ENCODE measurements at regions not wholly inside any gene's neighbourhood (a gene's known extent, or its start where the extent isn't known, plus 50 kb on each side); places are given as distances from the start of the nearest gene placed in this dataset.
A peak's percentile ranks its signal among the peaks of the same experiment; 100 is the strongest.
"Not testable (repeated sequence)": the region's sequence is repeated elsewhere in the genome, so short reads cannot be mapped to it uniquely, and the experiment has no call there.

DNA sequence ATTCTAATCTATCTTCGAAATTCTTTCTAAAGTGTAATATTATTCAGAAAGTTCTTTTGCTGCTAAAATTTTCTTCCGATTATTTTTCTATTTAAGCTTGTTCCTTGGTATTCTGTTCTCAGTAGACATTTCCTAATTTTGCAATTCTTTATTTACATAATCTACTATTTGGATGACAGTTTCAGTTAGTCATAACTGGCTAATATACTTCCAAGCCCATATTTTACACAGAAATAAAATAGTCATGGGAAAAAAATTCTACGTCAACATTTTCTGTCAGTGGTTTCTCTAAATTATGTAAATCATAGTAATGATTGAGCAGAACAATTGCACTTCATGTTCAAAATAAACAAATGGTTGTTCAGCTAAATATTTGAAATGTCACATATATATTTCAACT, 178.0 kb upstream of the ANKRD50 start:
- DNase-seq (ENCODE audit: low read depth): no peak

DNA sequence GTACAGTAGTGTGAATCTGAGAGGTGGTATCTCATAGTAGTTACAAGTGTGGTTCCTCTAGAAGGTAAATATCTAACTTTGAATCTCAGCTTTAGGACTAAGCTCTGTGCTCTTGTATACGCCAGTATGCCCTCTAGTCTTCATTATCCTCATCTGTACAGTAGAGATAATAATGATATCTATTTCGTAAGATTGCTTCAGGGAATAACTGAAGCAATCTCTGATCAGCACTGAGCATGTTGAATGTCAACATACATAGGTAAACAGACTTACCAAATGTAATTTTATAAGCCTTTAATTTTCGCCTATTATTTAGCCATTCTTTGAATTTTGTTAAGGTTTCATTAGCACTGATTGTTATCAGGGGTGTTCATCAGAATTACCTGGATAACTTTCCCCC, 175.2 kb upstream of the ANKRD50 start:
- DNase-seq (ENCODE audit: low read depth): no peak

DNA sequence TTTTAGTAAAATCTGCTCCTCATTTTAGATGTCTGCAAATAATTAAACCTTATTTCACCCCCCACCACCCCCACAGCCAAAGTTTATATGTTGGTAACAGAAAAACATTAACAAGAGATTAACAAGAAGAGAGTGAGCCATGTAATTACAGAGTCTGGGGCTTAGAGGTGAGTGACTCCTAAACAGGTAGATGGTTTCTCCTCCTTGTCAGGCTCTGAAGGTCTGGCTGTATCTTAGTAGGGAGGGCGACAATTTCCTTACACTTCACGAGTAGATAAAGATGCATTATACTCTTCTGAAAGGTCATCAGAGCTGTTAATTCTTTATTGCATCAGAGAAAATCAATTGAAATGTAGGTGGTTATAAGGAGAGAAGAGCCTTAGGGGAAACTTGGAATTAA, 171.8 kb upstream of the ANKRD50 start:
- no peak for DNase-seq (ENCODE audit: low read depth)

DNA sequence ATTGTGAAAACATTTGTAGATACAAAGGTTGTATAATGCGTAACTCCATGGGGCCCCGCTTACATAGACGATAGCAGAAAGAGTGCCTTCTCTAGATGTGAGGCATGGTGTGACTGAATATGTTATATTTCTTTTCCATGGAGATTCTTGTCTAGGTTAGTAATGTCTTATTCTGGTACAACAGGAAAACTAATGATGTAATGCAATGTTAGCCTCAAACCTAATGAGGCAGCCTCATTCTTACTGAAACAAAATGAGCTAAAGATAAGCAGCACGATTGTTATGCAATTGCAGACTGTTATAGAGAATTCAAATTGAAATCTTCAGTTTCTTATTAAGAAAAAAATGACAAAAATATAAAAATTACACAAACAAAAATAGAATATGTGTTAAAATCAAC, 171.1 kb upstream of the ANKRD50 start:
- peak; percentile 30 for DNase-seq (ENCODE audit: low read depth)

DNA sequence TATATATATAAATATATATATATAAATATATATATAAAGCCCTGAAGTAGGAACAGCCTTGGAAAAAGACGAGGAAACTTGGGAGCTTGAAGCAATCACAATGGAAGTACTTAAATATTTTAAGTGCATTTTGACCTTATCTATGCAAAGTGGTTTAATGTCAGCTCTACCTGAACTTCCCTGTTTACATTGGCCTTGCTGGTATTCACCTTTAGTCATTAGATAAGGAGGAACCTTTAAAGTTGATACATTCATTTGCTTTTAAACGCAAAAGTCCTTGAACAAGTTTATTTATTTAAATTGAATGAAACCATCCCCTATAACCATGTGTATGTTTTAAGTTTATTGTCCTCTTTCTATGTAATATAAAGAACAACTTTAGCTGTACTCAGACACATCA, 166.7 kb upstream of the ANKRD50 start:
- no peak for DNase-seq (ENCODE audit: low read depth)

DNA sequence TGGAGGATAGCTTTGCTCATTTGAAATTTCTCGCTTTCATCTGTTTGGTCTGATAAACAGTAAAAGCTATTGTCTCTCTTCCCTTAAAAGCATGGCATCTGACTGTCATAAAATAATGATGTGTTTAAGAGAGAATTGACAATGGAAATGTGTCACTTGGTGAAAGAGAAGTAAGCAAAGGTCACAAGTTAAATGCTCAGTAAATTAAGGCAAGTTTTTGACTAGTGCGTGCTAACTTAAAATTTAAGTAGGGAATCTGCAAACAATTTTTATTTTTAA, 161.6 kb upstream of the ANKRD50 start:
- no peak for DNase-seq (ENCODE audit: low read depth)

DNA sequence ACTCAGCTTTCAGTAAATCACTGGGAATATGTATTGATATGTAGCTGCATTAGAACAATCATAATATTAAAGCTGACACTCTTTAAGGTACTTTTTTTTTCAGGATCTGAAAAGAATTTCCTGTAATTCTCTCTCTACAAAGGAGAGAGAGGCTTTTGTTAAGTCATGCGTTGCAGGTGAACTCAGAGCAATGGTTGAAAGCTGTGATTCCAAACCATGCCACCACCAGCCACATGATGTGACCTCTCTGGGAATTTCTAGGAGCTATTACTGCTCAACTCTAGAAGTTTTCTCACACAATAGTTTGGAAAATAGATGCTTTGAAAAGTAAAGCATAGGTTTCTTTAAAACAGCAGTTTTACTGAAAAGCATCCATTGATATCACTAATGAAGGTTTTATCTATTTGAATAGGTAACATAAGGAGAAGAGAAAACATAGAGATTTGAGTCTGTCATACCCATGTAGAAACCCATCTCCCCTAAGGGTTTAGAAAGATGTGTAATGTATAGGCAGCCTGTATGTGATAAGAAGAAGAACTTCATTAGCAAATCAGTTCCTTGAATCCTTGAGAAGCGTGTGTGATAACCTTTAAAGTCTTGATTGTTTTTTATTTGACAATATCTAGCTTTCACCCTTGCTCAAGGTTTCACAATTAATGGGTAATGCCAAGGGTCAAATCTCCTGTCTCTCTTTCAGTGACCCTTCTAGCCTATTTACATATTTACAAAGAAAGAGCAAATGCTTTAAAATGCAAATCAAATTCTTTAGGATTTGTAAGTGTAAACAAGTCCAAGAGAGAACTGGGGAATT, 161.0 kb upstream of the ANKRD50 start:
- peak; percentile 80 for DNase-seq (ENCODE audit: low read depth)

DNA sequence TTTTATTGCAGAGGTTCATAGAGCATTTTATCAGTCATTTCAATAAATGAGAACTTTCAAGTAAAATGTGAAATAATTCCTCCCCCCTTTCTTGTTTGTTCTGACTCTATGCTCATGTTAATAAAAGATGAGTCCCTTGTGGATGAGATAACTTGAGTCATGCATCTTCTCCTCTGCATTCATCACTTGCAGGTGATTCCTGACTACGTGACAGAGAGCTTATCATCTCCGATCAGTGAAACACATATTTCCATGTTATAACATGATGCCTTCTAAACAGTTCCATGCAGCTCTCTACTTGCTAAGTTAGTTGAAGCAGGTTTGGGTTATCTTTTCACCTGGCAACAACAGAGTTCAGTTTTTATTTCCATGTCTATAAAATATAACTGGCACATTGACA, 160.1 kb upstream of the ANKRD50 start:
- no peak for DNase-seq (ENCODE audit: low read depth)

DNA sequence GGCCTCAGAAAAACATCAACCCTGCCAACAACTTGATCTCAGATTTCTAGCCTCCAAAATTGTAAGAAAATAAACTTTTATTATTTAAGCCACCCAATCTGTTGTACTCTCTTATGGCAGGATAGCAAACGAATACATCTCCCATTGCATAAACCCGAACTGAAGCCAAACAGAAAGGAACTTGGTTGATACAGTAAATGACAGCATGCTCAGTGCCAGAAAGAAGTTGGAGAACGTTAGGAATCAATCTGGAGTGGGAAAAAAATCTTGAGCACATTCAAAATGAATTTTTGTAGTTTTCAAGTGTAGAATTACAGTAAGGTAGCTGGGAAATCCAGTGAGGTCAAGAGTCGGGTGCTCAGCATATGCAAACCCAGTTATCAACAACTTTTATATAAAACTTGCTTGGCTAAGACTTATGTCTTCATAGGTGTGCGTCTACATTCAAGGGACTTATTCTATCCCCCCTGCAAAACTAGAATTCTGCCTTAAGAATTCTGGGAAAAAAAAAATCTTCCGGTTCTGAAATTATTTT, 157.5 kb upstream of the ANKRD50 start:
- no peak for DNase-seq (ENCODE audit: low read depth)

DNA sequence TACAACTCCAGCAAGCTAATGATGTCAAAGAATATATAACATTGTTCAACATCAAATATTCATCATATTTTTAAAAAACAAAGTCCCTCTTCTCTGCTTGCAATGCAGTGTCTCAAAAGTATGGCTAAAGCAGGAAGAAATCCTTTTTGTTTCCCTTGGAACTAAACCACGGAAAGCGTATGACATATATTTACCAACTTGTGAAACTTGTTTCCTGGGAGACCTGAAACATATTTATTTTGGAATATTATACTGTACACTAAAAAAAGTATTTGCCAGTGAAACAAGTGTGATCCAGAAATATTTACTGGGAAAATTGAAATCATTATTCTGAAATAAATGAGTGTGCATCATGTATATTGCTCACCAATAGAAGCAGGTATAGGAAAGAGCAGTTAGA, 156.0 kb upstream of the ANKRD50 start:
- no peak for DNase-seq (ENCODE audit: low read depth)

DNA sequence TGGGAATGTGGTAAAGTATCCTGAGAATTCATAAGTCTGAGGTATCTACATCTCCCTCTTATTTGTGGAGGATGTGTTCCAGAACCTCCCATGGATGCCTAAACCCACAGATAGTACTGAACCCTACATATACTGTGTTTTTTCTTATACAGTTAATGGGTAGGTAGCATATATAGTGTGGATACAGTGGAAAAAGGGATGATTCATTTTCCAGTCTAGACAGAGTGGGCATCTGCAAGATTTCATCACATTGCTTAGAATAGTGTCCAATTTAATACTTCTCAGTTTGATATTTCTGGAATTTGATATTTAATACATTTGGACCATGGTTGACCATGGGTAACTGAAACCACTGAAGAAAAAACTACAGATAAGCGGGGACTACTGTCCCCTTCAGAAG, 155.0 kb upstream of the ANKRD50 start:
- no peak for DNase-seq (ENCODE audit: low read depth)

DNA sequence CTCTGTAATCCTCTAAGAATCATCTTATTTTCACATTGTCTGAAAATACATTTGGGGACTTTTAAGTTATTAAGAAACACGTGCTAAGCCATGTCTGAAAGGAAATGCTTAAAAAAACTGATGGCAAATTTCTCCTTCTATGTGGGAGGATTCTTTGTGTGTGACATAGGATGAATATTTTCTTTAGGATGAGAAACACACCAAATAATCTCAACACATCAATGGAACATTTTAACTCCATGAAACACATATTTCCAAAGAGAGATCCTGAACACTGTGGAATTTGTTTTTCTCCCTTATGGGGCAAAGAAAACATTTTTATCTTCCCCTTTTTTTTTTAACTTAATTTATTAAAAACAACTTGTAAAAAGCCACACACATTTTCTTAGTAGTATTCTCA, 153.8 kb upstream of the ANKRD50 start:
- DNase-seq (ENCODE audit: low read depth): no peak

DNA sequence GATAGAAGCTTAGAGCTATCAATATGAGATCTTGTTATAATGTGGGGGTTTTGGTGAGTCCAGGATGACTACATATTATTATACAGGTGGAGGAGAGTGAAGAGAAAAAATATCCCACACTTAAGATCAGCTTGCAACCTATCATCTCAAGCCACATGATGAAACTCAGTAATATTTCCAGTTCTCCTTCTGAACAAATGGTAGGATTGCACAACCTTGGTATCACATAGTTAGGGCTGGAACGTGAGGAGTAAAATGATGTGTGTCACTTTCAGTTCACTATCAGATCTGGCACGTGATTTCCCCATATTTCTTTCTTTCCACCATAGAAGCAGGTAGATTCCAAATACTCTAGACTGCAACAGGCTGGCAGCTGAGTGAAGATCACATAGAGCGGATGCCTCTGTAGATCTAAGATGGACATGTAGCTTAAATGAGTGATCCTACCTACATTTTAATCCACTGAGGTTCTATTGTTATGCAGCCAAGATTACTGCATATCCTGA, 150.6 kb upstream of the ANKRD50 start:
- DNase-seq (ENCODE audit: low read depth): peak; percentile 12

DNA sequence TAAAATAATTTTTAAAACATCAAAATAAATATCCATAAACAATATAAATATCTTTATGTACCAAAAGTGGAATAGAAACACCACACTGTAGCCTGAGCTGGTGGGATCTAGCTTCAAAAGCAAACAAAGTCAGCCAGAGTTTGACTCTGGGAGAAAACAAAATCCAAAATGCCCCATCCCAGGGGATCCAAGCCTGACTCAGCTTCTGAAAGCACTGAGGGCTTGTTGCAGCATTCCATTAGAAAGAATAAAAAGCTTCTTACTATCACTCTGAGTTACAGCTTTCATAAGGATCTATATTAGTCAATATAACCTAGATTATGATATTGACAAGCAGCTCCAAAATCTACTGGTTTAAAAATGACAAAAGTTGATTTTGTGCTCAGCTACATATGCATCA, 149.7 kb upstream of the ANKRD50 start:
- DNase-seq (ENCODE audit: low read depth): no peak

DNA sequence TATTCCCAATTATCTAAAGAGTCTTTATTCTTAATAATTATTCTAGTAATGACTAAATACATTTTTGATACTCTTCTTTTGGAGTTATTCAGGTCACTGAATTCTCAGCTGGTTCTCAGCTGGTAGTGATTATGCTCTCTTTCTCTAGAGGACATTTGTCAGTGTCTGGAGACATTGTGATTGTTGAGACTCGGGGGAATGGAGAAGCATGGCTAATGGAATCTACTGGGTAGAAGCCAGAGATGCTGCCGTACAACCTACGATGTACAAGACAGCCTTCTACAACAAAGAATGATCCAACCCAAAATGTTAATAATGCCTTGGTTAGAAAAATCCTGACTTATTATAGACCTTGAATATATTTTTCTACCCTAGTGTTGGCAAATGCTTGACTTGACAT, 149.2 kb upstream of the ANKRD50 start:
- no peak for DNase-seq (ENCODE audit: low read depth)

DNA sequence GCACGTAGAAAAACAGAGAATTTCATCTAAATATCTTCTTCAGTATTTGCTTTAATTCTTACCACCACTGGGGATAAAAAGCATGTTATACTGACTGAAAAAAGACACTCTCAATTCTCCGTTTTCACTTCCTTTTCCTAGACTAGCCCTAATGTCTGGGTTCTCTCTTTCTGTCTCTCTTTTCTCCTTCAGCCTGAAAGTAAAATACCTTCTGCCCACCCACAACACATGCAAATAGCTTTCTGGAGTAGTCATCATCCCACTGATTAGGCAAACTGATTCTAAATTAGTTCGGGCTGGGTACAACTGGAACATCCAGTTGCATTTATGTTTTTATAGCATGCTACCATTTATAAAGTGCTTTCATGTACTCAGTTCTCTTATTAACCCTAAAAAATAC, 142.4 kb upstream of the ANKRD50 start:
- peak; percentile 25 for DNase-seq (ENCODE audit: low read depth)

DNA sequence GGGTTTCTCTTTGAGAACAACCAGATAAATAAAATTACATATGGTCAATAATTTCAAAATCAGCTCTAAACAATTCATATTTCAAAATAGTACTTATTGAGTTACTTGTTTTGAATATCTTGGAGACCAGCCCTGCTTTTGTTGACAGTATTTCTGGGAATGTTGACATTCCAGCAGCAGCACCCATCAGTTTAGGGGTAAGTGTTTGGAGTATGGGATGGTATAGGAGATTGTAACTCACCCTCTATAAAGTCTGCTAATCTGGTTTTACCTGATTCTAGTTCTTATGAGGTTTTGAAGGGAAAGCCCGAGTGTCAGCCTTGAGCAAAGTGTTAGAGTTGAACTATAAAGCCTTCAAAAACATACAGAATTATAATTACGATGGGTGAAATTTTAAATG, 139.2 kb upstream of the ANKRD50 start:
- no peak for DNase-seq (ENCODE audit: low read depth)

DNA sequence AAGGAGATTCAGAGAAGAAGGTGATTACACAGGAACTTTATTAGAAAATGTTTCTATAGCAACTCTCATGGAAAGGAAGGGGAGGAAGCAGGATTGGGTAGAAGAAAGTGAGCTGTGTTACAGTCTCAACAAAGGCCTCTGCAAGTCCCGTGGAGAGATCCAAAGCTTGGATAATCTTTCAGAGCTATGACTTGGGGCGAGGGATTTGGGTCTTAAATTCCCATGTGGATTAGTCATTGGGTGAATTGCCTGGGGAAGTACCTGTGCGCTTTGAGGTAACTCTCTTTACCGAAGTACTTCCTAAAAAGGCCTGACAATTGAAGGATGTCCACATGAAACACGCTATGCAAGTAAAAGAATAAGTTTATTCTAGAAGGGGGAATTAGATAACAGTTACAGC, 133.8 kb upstream of the ANKRD50 start:
- peak; percentile 15 for DNase-seq (ENCODE audit: low read depth)

DNA sequence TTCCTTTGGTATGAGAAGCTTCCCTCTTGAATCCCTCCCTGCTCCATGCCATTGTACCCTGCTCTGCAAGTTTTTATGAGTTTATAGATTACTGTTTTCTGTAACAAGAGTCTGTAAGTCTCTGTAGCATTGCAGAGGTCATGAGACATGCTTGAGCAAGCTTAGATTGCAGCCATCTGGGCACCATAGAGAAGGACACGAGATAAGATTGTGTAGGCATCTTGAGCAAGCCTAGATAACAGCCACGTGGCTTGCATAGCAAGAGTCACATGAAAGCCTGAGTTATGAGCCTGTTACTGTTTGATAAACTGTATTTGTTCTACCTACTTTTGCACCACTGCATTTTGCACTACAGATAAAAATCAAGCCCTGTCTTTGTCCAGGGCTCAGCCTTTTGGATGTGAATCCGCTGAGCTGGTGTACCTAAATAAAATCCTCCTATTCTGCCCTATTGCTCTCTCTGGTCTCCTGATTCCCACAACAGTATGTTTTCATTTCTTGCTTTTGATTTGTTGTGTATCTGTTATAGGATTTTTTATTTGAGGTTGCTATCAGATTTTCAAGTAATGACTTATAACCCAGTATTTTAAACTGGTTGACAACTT, 127.4 kb upstream of the ANKRD50 start:
- no peak for DNase-seq (ENCODE audit: low read depth)

DNA sequence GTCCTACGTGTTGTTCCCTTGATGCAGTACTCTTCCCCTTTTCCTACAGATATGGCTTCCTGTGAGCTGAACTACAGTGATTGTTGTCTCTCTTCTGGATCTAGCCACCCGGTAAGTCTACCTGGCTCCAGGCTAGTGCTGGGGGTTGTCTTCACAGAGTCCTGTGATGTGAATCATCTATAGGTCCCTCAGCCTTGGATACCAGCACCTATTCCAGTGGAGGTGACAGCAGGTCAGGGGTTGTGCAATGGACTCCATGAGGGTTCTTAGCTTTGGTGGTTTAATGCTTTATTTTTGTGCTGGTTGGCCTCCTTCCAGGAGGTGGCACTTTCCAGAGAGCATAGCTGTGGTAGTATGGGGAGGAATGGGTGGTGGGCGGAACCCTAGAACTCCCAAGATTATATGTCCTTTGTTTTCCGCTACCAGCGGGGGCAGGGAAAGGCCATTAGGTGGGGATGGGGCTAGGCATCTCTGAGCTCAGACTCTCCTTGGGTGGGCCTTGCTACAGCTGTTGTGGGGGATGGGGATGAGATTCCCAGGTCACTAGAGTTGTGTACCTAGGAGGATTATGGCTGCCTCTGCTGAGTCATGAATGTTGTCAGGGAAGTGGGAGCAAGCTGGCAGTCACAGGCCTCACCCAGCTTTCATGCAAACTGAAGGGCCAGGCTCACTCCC, 121.4 kb upstream of the ANKRD50 start:
- peak; percentile 3 for DNase-seq (ENCODE audit: low read depth)

DNA sequence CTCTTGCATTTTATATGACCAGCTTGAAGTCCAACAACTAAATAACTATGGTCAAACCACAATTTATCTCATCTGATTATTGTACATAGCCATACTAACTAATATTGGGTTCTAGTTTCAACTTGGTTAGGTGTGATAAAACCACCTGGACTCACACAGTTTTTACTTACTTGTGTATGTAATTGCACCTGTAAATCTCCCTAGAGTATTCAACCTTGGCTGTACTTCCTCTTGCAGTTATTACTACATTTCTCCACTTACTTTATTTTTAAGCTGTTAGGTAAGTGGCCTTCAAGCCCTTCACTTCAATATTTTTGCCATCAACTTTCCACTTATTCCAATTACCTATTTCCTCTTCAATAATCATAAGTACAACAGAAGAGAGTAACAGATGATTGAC, 115.8 kb upstream of the ANKRD50 start:
- no peak for DNase-seq (ENCODE audit: low read depth)

DNA sequence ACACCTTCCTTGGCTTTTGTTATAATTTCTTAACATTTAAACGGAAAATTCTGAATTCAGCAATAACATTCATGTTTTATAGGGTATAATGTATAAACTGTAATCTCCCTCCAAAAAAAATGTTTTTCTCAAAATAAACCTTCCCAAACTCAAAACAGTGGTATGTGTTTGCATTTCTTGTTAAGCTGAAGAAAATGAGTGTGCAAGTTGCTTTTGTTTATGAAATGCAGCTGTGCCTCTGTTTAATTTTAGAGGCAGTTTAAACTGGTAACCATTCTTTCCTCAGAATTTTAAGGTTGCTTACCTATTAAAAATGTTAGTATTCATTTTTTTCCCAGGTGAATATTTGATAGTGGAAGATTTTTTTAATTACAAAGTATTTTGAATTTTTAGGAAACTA, 105.0 kb upstream of the ANKRD50 start:
- no peak for DNase-seq (ENCODE audit: low read depth)

DNA sequence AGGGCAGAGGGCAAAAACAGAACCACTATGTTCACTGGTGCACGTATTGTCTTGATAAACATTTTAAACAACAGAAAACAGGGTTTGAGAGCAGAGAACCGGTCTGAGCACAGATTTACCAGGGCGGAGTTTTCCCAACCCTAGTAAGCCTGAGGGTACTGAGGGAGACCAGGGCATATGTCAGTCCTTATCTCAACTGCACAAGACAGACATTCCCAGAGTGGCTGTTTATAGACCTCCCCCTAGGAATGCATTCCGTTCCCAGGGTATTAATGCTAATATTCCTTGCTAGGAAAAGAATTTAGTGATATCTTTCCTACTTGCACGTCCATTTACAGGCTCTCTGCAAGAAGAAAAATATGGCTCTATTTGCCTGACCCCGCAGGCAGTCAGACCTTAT, 99.7 kb upstream of the ANKRD50 start:
- not testable (repeated sequence) for DNase-seq (ENCODE audit: low read depth)

Measured in renal cortical epithelial cell (primary cell).